ENCODE measurements at regions not wholly inside any gene's neighbourhood (a gene's known extent, or its start where the extent isn't known, plus 50 kb on each side); places are given as distances from the start of the nearest gene placed in this dataset.

DNA sequence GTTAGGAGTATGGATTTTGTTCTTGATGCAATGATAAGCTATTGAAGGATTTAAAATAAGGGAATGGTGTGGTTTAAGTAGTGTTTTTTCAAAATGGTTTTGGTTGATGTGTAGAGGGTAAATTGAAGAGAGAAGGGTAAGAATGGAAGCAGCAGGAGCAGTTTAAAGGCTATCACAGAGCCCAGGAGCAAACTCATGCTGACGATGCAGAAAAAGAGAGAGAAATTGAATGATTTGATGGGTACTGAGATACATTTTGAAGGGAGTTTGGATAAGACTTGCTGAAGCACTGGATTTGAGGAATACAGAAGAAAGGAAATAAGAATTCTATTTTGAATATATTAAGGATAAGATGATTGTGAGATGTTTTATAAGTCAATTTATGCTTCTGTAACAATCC is 300.8 kb upstream of the LYPLAL1 start:
- Histone ChIP-seq H3K27ac (ENCODE audit: low read length) (no peak overlapping the region), H3K4me2 (ENCODE audit: low read depth, low read length) (no peak overlapping the region), H3K36me3 (replicated peaks; ENCODE audit: insufficient read depth, low read length) (no peaks in the 10 kb centered on the region)

DNA sequence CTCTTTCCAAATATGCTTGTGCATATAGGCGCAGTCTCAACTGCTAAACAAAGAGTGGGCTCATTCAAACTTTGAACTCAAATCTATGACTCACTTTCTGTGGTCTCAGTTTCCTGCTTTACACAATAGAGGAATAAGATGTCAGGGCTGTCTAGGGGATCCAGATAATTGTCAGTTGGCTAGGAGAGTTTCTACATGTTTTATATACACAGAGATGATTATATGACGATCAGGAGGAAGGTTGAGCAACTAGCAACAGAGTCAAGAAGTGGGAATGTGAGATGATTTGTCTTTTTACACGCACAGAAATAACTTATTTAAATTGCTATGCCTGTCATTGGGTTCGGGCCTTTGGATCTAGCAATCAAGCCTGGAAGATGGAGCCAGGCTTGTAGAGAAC is 299.4 kb upstream of the LYPLAL1 start:
- H3K4me2 ChIP-seq (ENCODE audit: low read depth, low read length) = no peak overlapping the region
- H3K9ac ChIP-seq (ENCODE audit: low read length) = no peak overlapping the region
- no peak overlapping the region for H2AFZ ChIP-seq (ENCODE audit: low read length)
- H3K79me2 ChIP-seq (ENCODE audit: low read length) = no peaks in the 10 kb centered on the region
- no peak overlapping the region for H3K27ac ChIP-seq (ENCODE audit: low read length)
- H3K9me3 ChIP-seq (replicated peaks; ENCODE audit: insufficient read depth, low read length) = no peaks in the 10 kb centered on the region
- H3K9me2 ChIP-seq (replicated peaks; ENCODE audit: insufficient read depth, low read length) = no peaks in the 10 kb centered on the region
- peak; percentile 39 for DNase-seq
- H3K4me1 ChIP-seq (ENCODE audit: low read length) = no peaks in the 10 kb centered on the region
- no peaks in the 10 kb centered on the region for H4K20me1 ChIP-seq (ENCODE audit: insufficient read depth, low read length)
- no peaks in the 10 kb centered on the region for H3K27me3 ChIP-seq (replicated peaks; ENCODE audit: insufficient read depth, low read length)
- TF ChIP-seq EZH2phosphoT487 (IDR thresholded peaks at IDR 0.05; ENCODE audit: low read length) (no peak), EZH2 (optimal IDR thresholded peaks at IDR 0.05; ENCODE audit: low read depth, low read length) (no peak)
- TF ChIP-seq, protein P1, sequence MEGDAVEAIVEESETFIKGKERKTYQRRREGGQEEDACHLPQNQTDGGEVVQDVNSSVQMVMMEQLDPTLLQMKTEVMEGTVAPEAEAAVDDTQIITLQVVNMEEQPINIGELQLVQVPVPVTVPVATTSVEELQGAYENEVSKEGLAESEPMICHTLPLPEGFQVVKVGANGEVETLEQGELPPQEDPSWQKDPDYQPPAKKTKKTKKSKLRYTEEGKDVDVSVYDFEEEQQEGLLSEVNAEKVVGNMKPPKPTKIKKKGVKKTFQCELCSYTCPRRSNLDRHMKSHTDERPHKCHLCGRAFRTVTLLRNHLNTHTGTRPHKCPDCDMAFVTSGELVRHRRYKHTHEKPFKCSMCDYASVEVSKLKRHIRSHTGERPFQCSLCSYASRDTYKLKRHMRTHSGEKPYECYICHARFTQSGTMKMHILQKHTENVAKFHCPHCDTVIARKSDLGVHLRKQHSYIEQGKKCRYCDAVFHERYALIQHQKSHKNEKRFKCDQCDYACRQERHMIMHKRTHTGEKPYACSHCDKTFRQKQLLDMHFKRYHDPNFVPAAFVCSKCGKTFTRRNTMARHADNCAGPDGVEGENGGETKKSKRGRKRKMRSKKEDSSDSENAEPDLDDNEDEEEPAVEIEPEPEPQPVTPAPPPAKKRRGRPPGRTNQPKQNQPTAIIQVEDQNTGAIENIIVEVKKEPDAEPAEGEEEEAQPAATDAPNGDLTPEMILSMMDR (IDR thresholded peaks at IDR 0.05; ENCODE audit: low read length) = no peak
- no peak overlapping the region for H3K4me3 ChIP-seq (ENCODE audit: low read length)
- H3K36me3 ChIP-seq (replicated peaks; ENCODE audit: insufficient read depth, low read length) = no peaks in the 10 kb centered on the region
- no peaks in the 10 kb centered on the region for H3F3A ChIP-seq (ENCODE audit: insufficient read depth, low read length)

More for the DNA sequence above, 300.8 kb upstream of the LYPLAL1 start:
- Histone ChIP-seq H2AFZ (ENCODE audit: low read length) (no peak overlapping the region), H3K79me2 (ENCODE audit: low read length) (no peaks in the 10 kb centered on the region), H3K9me2 (replicated peaks; ENCODE audit: insufficient read depth, low read length) (no peaks in the 10 kb centered on the region), H3K9me3 (replicated peaks; ENCODE audit: insufficient read depth, low read length) (no peaks in the 10 kb centered on the region), H3K4me1 (ENCODE audit: low read length) (no peaks in the 10 kb centered on the region), H3F3A (ENCODE audit: insufficient read depth, low read length) (no peaks in the 10 kb centered on the region), H3K9ac (ENCODE audit: low read length) (no peak overlapping the region), H3K27me3 (replicated peaks; ENCODE audit: insufficient read depth, low read length) (no peaks in the 10 kb centered on the region), H4K20me1 (ENCODE audit: insufficient read depth, low read length) (no peaks in the 10 kb centered on the region), H3K4me3 (ENCODE audit: low read length) (no peak overlapping the region)
- no peak for DNase-seq
- TF ChIP-seq EZH2 (optimal IDR thresholded peaks at IDR 0.05; ENCODE audit: low read depth, low read length) (no peak), EZH2phosphoT487 (IDR thresholded peaks at IDR 0.05; ENCODE audit: low read length) (no peak)
- TF ChIP-seq, protein P1 (IDR thresholded peaks at IDR 0.05; ENCODE audit: low read length) = no peak

GRCh38 chr1:218874801-218875400 is 298.8 kb upstream of the LYPLAL1 start:
- Histone ChIP-seq H3K9me3 (replicated peaks; ENCODE audit: insufficient read depth, low read length) (no peaks in the 10 kb centered on the region), H3K36me3 (replicated peaks; ENCODE audit: insufficient read depth, low read length) (no peaks in the 10 kb centered on the region), H3F3A (ENCODE audit: insufficient read depth, low read length) (no peaks in the 10 kb centered on the region), H3K27ac (ENCODE audit: low read length) (no peak overlapping the region), H3K4me2 (ENCODE audit: low read depth, low read length) (no peak overlapping the region), H3K9ac (ENCODE audit: low read length) (no peak overlapping the region), H3K79me2 (ENCODE audit: low read length) (no peaks in the 10 kb centered on the region), H3K27me3 (replicated peaks; ENCODE audit: insufficient read depth, low read length) (no peaks in the 10 kb centered on the region), H2AFZ (ENCODE audit: low read length) (no peak overlapping the region), H3K4me1 (ENCODE audit: low read length) (no peaks in the 10 kb centered on the region), H3K4me3 (ENCODE audit: low read length) (no peak overlapping the region), H4K20me1 (ENCODE audit: insufficient read depth, low read length) (no peaks in the 10 kb centered on the region), H3K9me2 (replicated peaks; ENCODE audit: insufficient read depth, low read length) (no peaks in the 10 kb centered on the region)
- no peak for DNase-seq
- TF ChIP-seq EZH2phosphoT487 (IDR thresholded peaks at IDR 0.05; ENCODE audit: low read length) = no peak
- TF ChIP-seq EZH2 (optimal IDR thresholded peaks at IDR 0.05; ENCODE audit: low read depth, low read length) = no peak

DNA sequence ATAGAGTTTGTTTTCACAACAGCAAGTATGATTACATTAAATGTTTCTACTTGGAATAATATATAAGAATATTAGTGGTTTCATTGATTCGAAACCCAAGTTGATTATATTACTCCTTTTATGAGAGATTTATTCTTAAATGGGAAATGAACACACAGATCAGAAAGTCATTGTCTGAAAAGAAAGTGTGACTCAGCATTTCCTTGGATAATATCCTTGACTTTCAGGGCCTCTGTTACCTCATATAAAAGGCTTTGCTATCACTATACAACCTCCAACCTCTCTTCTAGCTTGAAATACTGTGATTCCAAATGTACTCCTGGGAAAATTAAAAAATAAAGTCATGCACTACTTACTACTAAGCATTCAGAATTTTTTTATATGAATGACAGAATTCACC is 295.3 kb upstream of the LYPLAL1 start:
- DNase-seq = no peak

More for the DNA sequence above, 295.3 kb upstream of the LYPLAL1 start:
- no peak overlapping the region for H3K9ac ChIP-seq (ENCODE audit: low read length)
- H3K4me1 ChIP-seq (ENCODE audit: low read length) = no peaks in the 10 kb centered on the region
- H2AFZ ChIP-seq (ENCODE audit: low read length) = no peak overlapping the region
- H4K20me1 ChIP-seq (ENCODE audit: insufficient read depth, low read length) = no peaks in the 10 kb centered on the region
- no peak overlapping the region for H3K4me2 ChIP-seq (ENCODE audit: low read depth, low read length)
- no peaks in the 10 kb centered on the region for H3K79me2 ChIP-seq (ENCODE audit: low read length)
- H3K27ac ChIP-seq (ENCODE audit: low read length) = no peak overlapping the region
- no peaks in the 10 kb centered on the region for H3F3A ChIP-seq (ENCODE audit: insufficient read depth, low read length)
- no peaks in the 10 kb centered on the region for H3K36me3 ChIP-seq (replicated peaks; ENCODE audit: insufficient read depth, low read length)
- H3K4me3 ChIP-seq (ENCODE audit: low read length) = no peak overlapping the region
- no peaks in the 10 kb centered on the region for H3K27me3 ChIP-seq (replicated peaks; ENCODE audit: insufficient read depth, low read length)
- no peak for TF ChIP-seq EZH2phosphoT487 (IDR thresholded peaks at IDR 0.05; ENCODE audit: low read length)
- TF ChIP-seq EZH2 (optimal IDR thresholded peaks at IDR 0.05; ENCODE audit: low read depth, low read length) = no peak
- TF ChIP-seq, protein P1 (IDR thresholded peaks at IDR 0.05; ENCODE audit: low read length) = no peak
- no peaks in the 10 kb centered on the region for H3K9me3 ChIP-seq (replicated peaks; ENCODE audit: insufficient read depth, low read length)
- no peaks in the 10 kb centered on the region for H3K9me2 ChIP-seq (replicated peaks; ENCODE audit: insufficient read depth, low read length)

Measured in MM.1S (cell line).